DMS 273 treated with DMSO at 0.1 percent for 48 hours (cell line): ENCODE measurements at regions not wholly inside any gene's neighbourhood (a gene's known extent, or its start where the extent isn't known, plus 50 kb on each side); places are given as distances from the start of the nearest gene placed in this dataset.

Source experiments
- DNase-seq: peaks from one replicate; lab custom pipeline; 2025; lab: John Stamatoyannopoulos, UW

DNA sequence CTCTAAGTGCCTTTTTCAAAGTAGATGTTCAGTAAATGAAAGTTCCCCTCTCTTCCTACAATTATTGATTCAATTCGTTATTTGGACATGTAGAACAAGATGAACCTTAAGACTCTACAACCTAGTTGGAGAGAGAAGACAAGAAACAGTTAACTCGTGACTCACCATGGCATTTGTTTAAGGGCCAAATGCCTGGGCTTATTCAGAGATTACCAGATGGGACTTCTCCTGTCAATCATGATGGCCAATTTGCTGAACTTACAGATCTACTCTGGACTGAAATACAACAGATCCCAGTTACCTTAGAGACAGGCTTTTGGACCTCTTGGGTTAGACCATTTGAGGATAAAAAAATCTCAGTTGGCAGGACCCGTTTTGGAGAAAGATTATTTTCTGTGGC is 93.5 kb downstream of the C1orf94 start:
- DNase-seq: no peak

DNA sequence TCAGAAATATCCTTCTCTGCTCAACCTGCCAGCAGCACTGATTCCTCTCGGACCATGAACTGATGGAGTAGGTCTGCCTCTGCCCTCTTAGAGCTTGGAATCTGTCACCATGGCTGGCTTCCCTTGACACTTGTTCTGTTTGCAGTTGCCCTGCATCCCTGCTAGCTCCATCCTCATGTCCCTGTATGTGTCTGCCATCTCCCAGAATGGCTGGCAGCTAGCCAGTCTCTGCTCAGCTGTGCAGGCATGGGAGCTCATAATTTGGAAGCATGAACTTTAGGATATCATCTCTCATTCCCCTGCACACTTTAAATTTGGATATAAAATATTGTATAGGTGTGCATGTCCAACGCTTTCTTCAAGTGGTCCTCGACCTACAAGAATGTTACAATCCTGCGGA is 95.4 kb downstream of the C1orf94 start:
- no peak for DNase-seq

DNA sequence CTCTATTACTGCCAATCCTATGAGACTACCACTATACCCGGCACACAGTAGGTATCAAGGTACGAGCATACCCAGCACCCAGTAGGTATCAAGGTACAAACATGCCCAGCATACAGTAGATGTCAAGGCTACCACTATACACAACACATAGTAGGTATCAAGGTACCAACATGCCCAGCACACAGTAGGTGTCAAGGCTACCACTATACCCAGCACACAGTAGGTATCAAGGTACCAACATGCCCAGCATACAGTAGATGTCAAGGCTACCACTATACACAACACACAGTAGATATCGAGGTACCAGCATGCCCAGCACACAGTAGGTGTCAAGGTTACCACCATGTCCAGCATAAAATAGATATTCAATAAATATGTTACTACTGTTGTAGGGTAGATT is 98.4 kb downstream of the C1orf94 start:
- DNase-seq: no peak

DNA sequence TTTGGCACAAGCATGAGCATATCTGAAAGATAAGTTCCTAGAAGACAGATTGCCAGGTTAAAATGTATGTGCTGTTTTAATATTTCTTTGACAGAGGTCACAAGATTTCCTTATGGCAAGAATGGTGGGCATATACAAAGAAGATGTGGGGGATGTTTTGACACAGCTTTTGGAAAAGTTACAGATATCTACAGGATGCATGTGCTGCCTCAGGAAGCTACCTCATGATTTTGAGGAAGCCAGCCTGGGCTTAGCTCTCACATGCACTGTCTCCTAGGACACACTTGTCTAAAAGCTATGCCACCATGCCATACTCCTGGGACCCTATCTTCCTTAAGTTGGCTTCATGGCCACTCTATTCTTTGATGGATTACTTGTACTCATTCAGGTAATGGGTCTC is 99.9 kb downstream of the C1orf94 start:
- DNase-seq: no peak

DNA sequence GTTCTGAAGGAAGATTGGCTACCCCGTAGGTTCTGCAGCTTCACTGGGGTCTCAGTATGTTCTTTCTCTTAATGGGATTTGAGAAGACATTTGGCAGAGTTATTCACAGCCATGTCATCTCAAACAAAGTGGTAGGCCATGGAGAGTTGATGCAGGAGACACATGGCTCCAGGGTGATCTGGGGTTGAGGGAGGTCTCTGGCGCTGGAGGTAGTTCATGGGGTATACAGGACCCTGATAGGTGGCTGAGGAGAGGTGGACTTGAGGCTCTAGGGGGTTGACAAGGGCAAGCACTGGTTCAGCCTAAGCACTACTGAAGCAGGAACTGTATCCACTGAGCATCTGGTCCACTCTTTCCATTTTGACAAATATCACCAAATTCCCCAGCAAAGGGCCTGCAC is 100.4 kb downstream of the C1orf94 start:
- DNase-seq: no peak

DNA sequence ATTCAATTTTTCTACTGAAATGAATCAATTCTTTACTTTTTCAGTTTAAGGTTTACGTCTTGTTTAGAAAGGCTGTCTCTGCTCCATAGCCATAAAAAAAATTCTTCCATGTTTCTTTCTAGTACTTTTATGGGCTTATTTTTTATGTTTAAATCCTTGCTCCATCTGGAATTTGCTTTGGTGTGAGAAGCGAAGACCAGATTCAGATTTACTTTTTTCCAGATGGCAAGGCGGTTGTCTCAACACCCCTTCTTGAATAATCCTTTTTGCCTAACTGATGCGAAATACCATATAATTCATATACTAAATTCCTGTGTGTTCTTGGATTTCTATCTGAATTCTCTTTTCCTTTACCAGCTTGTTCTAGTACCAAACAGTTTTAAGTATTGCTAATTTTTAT is 101.5 kb downstream of the C1orf94 start:
- no peak for DNase-seq

DNA sequence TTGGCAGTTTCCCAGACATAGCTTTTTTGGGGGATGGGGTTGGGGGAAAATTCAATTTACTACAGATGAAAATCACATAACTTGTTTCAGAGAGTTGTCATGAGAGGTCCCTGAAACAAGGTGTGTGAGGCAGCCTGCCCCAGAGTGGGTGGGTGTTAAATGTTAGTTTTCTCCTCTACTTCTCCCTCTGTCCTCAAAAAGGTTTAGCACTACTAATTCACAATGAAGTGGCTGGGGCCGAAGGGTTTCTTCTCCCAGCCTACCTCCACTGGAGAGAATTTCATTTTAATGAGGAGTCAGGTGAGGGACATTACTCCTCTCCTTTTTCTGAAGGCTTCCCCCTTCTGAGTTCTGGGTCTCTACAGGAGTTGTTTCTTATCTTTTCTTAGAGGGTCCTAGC is 103.3 kb downstream of the C1orf94 start:
- DNase-seq: no peak

DNA sequence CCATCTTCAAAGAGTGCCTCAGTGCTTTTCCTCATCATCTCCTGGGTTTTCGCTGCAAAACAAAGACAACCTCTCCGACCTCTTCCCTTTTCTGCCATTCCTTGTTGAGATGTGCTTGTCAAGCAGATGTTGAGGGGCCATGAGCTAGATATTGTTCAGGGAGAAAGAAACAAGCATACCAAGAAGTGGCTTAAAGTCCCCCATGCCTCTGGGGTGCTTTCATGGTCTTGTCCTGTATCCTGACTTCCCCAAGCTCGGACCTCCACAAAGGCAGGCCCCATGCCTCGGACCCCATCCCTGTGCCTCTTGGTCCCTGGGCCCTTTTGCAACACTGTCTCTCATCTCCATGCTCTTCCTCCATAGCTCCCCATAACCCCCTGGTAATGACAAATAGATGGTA is 103.8 kb downstream of the C1orf94 start:
- DNase-seq: no peak

DNA sequence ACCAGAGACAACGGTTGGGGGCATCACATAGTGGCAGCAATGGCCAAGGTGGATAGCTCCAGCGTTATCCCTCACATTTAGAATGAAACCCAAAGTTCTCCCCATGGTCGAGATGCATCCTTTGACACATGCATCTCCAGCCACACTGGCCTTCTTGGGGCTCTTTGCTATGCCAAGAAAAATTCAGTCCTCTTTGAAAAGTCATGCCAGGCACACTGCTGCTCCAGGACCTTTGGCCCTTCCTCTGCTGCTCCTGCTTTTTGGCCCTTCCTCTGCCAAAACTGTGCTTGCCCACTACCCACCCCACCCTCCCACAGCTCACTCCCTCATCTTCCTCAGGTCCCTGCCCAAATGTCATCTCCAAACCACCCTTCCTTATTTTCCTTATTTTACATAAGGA is 106.4 kb downstream of the C1orf94 start:
- no peak for DNase-seq

DNA sequence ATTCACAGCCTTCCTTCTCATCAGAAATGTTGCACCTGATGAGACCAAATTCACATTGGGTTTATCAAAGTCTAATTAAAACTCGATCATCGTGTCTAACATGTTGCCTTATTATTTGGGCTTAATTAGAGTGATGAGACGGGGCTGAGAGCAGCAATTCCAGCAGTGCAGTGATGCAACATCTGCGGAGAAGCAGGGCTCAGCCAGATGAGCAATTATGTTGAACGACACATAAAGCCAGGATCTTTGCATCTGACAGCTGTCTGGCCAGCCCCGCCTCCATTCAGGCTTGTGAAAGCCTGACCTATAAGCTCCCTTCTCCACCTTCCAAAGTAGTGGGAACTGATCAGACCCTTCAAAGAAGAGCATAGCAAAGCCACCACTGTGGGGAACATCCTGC is 109.8 kb downstream of the C1orf94 start:
- DNase-seq: no peak

DNA sequence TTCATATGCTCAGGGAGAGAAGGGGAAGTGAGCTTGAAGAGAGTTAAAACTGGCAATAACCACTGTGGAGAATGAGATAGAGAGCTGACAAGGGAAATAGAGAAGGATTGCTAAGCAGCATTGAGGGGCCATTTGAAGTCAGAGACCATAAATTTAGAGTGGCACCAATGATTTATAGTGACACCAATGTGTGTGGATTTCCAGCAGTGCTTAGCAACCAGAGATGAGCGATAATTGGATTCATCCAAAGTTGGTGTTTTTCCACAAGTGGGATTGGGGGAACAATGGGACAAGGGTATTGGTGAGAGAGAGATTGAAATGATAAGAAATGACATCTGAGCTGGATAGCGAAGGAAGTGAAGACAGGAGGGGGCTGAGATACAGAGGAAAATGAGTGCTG is 114.1 kb downstream of the C1orf94 start:
- DNase-seq: no peak

DNA sequence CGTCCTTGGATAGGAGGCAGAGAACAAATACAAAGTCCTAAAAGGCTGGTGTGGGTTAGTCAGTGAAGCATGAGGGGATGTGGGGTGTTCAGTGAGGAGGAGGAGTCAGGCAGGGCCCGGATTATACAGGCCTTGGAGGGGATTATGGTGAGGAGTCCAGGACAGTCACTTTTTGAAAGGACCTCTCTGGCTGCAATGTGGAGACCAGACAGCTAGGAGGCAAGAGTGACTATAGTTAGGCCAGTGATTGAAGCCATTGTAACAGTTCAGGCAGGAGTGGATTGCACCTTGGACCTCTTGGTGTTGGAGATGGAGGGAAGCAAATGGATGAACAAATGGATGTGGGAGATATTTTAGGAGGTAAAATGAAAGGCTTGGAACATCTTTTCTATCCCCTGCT is 115.8 kb downstream of the C1orf94 start:
- DNase-seq: no peak

DNA sequence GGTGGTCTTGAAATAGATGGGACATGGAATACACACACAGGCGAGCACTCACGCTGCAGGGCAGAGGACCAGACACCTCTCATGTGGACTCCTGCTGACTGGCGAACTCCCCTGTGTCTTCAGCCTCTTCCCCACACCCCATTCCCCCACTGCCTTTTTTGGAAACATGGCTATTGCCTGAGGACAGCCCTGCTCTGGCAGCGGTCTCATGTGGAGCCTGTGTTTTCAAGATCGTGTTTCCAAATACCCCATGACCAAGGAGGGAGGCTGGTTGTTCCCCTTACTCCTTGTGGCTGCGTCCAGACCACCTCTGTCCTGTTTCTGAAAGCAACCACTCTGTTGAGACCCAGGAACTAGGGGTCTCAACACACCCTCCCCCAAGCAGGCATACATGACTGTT is 119.4 kb downstream of the C1orf94 start:
- no peak for DNase-seq

DNA sequence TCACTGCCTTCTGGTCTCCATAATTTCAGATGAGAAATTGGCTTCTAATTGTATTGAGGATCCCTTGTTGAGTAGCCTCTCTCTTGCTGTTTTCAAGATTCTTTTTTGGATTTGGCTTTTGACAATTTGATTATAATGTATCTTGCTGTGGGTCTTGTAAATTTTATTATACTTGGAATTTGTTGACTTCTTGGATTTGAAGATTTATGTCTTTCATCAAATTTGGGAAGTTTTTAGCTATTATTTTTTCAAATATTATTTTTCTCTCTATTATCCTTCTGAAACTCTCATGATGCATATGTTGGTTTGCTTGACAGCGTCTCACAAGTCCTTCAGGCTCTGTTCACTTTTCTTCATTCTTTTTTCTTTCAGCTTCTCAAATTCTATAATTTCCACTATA is 126.1 kb downstream of the C1orf94 start:
- DNase-seq: no peak

DNA sequence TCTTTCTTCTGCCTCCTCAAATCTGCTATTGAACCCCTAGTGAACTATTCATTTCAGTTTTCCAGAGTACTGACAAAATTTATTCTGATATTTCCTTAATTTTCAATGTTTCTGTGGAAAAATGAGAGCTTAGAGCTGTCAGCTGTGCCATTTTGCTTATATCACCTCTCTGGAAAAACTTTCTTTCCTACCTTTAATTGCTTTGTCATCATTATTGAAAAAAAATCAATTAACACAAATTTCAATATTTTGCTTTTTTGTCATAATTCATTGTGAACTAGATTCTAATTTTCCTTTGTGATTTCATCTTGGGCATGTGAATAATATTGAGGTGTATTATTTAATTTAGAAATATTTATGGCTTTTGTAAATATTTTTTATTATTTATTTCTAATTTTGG is 126.5 kb downstream of the C1orf94 start:
- DNase-seq: no peak

DNA sequence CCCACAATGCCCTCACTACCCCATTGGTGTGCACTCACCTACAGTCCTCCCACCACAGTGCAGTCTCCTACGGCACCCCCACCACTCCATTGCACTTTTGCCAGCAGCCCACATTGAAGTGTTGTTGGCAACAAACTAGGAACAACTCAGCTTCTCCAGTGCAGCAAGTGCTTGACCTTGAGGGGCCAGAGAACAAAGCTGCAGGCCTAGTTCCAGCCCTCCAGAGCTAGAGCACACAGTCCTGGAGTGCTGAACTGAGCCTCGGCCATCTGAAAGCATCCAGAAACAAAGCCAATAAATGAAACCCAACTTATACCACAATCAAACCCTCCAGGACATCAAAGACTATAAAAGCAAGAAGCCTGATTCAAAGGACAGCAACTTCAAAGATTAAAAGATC is 129.9 kb downstream of the C1orf94 start:
- DNase-seq: no peak

DNA sequence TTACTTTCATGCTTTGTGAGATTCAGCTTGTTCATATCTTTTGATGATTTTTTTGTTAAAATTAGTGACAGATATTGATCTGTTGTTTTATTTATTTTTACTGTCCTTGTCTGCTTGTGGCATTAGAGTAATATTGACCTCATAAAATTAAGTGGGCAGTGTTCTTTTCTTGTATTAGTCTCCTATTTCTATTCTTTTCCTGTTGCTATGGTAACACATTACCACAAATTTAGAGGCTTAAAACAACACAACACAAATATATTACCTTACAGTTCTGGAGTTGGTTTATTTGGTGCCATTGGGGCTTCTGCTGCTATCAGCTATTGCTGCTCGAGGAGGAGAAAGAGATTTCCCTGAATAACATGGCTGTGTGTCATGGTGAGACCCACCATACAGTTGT is 135.7 kb downstream of the C1orf94 start:
- no peak for DNase-seq

DNA sequence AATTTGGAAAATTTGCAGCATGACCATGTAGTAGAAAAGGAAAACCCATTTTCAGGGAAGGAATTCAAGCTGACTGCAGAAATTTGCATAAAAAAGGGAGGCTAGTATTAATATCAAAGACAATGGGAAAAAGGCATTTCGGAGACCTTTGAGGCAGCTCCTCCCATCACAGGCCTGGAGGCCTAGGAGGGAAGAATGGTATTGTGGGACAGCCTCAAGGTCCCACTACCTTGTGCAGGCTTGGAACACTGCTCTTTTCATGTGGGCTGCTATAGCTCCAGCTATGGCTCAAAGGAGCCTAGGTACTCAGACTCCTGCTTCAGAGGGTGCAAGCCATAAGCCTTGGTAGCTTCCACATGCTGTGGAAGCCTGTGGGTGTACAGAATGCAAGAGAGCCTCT is 139.3 kb downstream of the C1orf94 start:
- no peak for DNase-seq

DNA sequence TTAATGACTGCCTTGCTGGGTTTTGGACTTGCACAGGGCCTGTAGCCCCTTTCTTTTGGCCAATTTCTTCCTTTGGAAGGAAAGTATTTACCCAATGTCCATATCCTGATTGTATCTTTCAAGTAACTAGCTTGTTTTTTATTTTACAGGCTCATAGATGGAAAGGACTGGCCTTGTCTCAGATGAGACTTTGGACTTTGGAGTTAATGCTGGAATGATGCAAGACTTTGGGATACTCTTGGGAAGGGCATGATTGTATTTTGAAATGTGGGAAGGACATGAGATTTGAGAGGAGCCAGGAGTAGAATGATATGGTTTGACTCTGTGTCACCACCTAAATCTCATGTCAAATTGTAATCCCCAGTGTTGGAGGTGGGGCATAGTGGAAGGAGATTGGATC is 140.1 kb downstream of the C1orf94 start:
- no peak for DNase-seq

DNA sequence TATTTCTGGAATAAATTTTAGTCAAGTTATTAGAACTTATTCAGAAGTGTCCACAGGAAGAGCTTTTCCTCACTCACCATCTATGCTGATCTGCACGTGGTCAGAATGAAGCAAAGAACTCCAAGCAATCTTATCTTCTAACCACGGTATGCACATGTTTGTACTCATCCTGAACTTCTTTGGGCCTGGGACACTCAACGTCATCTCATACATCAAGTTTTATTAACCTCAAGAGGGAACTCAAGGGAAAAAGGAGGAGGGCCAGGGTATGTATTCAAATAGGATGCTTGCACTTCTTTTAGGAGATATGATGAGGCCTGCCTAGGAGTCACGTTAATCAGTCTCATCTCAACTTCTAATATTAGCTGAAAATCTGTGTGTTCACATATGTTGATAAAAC is 142.5 kb downstream of the C1orf94 start:
- no peak for DNase-seq

DNA sequence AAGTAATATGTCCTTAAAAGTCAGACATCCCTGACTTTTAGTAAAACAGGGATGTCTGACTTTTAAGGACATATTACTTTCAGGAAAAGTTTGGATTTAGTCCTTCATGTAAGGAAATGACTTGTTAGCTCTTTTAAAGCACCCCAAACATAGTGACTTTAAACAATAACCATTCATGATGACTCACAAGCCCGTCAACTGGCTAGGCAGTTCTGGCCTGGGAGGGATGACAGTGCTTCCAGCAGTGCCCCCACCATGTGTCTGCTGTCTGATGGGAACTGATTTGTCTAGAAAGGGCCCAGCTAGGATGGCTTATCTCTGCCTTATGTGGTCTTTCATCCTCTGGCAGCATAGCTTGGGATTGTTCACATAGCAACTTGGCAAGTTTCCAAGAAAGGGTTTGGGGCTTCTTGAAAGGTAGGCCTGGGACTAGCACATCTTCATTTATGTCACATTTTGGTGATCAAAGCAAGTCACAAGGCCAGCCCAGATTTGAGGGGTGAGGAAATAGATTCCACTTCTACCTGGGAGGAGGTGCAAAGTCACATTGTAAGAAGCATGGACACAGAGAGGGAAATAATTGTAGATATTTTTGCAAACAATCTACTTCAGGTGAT is 143.5 kb downstream of the C1orf94 start:
- DNase-seq: no peak

DNA sequence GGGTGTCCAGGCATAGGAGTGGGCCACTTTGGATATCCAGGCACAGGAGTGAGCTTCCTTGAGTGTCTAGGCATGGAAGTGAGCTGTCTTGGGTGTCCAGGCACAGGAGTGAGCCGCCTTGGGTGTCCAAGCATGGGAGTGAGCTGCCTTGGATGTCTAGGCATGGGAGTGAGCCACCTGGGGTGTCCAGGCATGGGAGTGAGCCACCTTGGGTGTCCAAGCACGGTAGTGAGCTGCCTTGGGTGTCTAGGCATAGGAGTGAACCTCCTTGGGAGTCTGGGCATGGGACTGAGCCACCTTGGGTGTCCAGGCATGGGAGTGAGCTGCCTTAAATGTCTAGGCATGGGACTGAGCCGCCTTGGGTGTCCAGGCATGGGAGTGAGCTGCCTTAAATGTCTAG is 146.3 kb downstream of the C1orf94 start:
- DNase-seq: no peak

DNA sequence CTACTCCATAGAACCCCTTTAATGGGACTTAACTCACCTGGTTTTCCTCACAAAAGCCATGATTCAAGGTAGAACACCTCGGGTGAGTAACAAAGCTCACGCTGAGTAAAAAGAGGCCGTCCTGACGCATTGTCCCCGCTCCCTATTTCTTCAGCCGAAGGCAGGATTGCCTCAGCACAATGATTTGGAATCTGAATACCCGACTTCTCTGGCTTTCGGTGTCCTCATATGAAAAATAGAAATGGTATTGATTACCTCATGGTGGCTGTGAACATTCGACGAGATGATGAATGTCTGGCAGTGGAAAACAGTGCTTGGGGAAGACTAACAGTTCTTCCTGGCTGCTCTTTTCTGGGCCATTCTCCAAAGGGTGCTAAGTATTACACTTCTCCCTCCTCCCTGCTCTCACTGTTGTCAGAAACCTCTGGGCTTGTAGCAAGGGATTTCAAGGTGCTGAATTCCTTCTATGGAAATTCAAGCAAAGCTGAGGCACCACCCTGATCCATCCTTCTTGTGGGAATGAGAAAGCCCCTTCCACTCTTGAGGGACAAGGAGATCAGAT is 148.3 kb downstream of the C1orf94 start:
- no peak for DNase-seq

DNA sequence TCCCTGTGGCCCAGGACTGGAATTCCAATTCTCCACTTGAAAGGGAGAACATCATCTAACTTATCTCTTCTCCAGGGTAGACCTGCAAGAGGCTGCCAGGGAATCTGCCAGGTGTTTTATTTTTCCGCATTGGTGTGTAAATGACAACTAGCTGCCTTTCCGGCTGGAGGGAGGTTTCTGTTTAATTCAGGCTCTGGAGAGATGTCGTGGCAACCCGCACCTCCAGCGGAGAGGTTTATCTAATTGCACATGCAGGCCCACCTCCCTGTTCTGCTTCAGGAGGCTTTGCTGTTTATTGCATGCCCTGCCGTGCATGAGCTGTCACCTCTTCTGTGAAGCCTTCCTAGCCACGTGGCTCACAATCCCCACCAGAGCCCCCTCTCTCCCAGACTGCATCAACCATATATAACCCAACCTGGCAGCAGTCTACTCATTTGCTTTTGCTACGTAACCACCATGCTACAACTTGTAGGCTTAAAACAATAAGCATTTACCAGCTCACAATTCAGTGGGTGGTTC is 151.6 kb downstream of the C1orf94 start:
- no peak for DNase-seq
